Neural cell (in vitro differentiated cells): ENCODE measurements at regions not wholly inside any gene's neighbourhood (a gene's known extent, or its start where the extent isn't known, plus 50 kb on each side); places are given as distances from the start of the nearest gene placed in this dataset.

Experiments used
- EP300 ChIP-seq: fragments of 450-650 bp; conservative IDR thresholded peaks from 2 replicates; pipeline ENCODE4 v1.6.1; 2014; ENCODE audit warnings: antibody characterized with exemption, mild to moderate bottlenecking, moderate library complexity; ENCODE audit not compliant: poor library complexity, severe bottlenecking
- EZH2 ChIP-seq: fragments of 200-600, 300-800 bp; shearing (Covaris generic), sonication (generic); IDR thresholded peaks from 2 replicates; pipeline ENCODE4 v1.6.1; 2014; ENCODE audit warnings: antibody characterized with exemption, low read length, borderline replicate concordance, mild to moderate bottlenecking; ENCODE audit not compliant: insufficient read depth, poor library complexity, severe bottlenecking
- MXI1 ChIP-seq: fragments of 450-650 bp; conservative IDR thresholded peaks from 2 replicates; pipeline ENCODE4 v1.6.1; 2014; ENCODE audit warnings: antibody characterized with exemption, mild to moderate bottlenecking; ENCODE audit not compliant: poor library complexity, severe bottlenecking
- POLR2AphosphoS5 ChIP-seq: IDR thresholded peaks from 2 replicates; pipeline ENCODE4 v1.6.1; 2012
- RAD21 ChIP-seq: fragments of 450-650 bp; conservative IDR thresholded peaks from 2 replicates; pipeline ENCODE4 v1.6.1; 2014; ENCODE audit warnings: antibody characterized with exemption, mild to moderate bottlenecking, moderate library complexity
- TAF1 ChIP-seq: IDR thresholded peaks from 2 replicates; pipeline ENCODE4 v1.6.1; 2012; ENCODE audit warnings: low read depth
- TF ChIP-seq, protein P1 (sequence below): fragments of 450-650 bp; IDR thresholded peaks from 2 replicates; pipeline ENCODE4 v1.5.1; 2014; ENCODE audit warnings: antibody characterized with exemption, mild to moderate bottlenecking, moderate library complexity; ENCODE audit not compliant: poor library complexity, severe bottlenecking
- TF ChIP-seq, protein P2 (sequence below): IDR thresholded peaks from 2 replicates; pipeline ENCODE4 v1.6.1; 2012; ENCODE audit warnings: borderline replicate concordance

DNA sequence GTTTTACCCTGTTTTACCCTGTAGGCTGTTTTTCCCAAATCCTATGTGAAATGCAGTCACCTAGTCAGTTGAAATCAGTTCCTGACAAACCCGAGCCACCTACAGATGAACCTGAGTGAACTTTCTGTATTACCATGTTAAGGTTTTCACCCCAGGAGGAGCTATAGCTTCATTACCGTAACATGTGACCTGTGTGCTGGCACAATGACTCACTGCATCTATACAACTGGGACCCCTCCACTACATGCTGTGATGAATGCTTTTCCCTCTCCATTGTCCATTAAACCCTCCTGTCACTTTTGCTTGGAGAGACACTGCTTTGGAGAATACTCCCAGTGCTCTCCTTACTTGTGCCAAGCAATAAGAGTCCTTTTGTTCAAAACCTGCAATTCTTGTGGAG, 1974.8 kb downstream of the EFNA5 start:
- no peak for TF ChIP-seq EZH2
- TF ChIP-seq, protein P1, sequence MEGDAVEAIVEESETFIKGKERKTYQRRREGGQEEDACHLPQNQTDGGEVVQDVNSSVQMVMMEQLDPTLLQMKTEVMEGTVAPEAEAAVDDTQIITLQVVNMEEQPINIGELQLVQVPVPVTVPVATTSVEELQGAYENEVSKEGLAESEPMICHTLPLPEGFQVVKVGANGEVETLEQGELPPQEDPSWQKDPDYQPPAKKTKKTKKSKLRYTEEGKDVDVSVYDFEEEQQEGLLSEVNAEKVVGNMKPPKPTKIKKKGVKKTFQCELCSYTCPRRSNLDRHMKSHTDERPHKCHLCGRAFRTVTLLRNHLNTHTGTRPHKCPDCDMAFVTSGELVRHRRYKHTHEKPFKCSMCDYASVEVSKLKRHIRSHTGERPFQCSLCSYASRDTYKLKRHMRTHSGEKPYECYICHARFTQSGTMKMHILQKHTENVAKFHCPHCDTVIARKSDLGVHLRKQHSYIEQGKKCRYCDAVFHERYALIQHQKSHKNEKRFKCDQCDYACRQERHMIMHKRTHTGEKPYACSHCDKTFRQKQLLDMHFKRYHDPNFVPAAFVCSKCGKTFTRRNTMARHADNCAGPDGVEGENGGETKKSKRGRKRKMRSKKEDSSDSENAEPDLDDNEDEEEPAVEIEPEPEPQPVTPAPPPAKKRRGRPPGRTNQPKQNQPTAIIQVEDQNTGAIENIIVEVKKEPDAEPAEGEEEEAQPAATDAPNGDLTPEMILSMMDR, result no peak
- no peak for TF ChIP-seq MXI1
- TF ChIP-seq, protein P2, sequence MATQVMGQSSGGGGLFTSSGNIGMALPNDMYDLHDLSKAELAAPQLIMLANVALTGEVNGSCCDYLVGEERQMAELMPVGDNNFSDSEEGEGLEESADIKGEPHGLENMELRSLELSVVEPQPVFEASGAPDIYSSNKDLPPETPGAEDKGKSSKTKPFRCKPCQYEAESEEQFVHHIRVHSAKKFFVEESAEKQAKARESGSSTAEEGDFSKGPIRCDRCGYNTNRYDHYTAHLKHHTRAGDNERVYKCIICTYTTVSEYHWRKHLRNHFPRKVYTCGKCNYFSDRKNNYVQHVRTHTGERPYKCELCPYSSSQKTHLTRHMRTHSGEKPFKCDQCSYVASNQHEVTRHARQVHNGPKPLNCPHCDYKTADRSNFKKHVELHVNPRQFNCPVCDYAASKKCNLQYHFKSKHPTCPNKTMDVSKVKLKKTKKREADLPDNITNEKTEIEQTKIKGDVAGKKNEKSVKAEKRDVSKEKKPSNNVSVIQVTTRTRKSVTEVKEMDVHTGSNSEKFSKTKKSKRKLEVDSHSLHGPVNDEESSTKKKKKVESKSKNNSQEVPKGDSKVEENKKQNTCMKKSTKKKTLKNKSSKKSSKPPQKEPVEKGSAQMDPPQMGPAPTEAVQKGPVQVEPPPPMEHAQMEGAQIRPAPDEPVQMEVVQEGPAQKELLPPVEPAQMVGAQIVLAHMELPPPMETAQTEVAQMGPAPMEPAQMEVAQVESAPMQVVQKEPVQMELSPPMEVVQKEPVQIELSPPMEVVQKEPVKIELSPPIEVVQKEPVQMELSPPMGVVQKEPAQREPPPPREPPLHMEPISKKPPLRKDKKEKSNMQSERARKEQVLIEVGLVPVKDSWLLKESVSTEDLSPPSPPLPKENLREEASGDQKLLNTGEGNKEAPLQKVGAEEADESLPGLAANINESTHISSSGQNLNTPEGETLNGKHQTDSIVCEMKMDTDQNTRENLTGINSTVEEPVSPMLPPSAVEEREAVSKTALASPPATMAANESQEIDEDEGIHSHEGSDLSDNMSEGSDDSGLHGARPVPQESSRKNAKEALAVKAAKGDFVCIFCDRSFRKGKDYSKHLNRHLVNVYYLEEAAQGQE, result no peak
- no peak for TF ChIP-seq POLR2AphosphoS5
- TF ChIP-seq TAF1, result no peak
- TF ChIP-seq RAD21, result no peak
- no peak for TF ChIP-seq EP300
